ENCODE measurements at regions not wholly inside any gene's neighbourhood (a gene's known extent, or its start where the extent isn't known, plus 50 kb on each side); places are given as distances from the start of the nearest gene placed in this dataset.

- H3F3A ChIP-seq (ENCODE audit: insufficient read depth): no peaks in the 10 kb centered on the region
- no peak overlapping the region for H3K4me3 ChIP-seq (ENCODE audit: insufficient read depth, low read length, poor library complexity, severe bottlenecking)
- no peak overlapping the region for H3K4me2 ChIP-seq (ENCODE audit: low read depth, low read length, poor library complexity, severe bottlenecking)
- TF ChIP-seq EZH2phosphoT487 (conservative IDR thresholded peaks at IDR 0.05; ENCODE audit: low read length) (no peak), CTCF (IDR thresholded peaks at IDR 0.05; ENCODE audit: insufficient read depth, low read length, poor library complexity, severe bottlenecking) (no peak)
- no peaks in the 10 kb centered on the region for H3K36me3 ChIP-seq (ENCODE audit: low read length)
- H3K27me3 ChIP-seq (ENCODE audit: low read length): no peaks in the 10 kb centered on the region
- no peak overlapping the region for H2AFZ ChIP-seq (ENCODE audit: low read depth, low read length, severe bottlenecking)
- no peak overlapping the region for H3K27ac ChIP-seq (ENCODE audit: low read depth, low read length)
- H3K79me2 ChIP-seq (ENCODE audit: insufficient read depth, low read length): no peaks in the 10 kb centered on the region
- H4K20me1 ChIP-seq (ENCODE audit: low read depth, low read length): no peaks in the 10 kb centered on the region
- H3K9me3 ChIP-seq (ENCODE audit: insufficient read depth, low read length): no peaks in the 10 kb centered on the region
- no peaks in the 10 kb centered on the region for H3K9me2 ChIP-seq (replicated peaks; ENCODE audit: insufficient read depth, low read length)
- H3K9ac ChIP-seq (ENCODE audit: low read length): no peak overlapping the region
Observed at GRCh38 chr1:185375583-185375982, 58.5 kb upstream of the IVNS1ABP start.

GRCh38 chr1:185373813-185374529 lies 56.9 kb upstream of the IVNS1ABP start:
- Histone ChIP-seq H3K4me3 (ENCODE audit: insufficient read depth, low read length, poor library complexity, severe bottlenecking) (no peak overlapping the region), H3K9me3 (ENCODE audit: insufficient read depth, low read length) (no peaks in the 10 kb centered on the region), H3K79me2 (ENCODE audit: insufficient read depth, low read length) (no peaks in the 10 kb centered on the region), H3K4me2 (ENCODE audit: low read depth, low read length, poor library complexity, severe bottlenecking) (no peak overlapping the region), H3K9ac (ENCODE audit: low read length) (no peak overlapping the region), H3K9me2 (replicated peaks; ENCODE audit: insufficient read depth, low read length) (no peaks in the 10 kb centered on the region), H2AFZ (ENCODE audit: low read depth, low read length, severe bottlenecking) (no peak overlapping the region), H3F3A (ENCODE audit: insufficient read depth) (no peaks in the 10 kb centered on the region), H3K27me3 (ENCODE audit: low read length) (no peaks in the 10 kb centered on the region), H3K36me3 (ENCODE audit: low read length) (no peaks in the 10 kb centered on the region), H3K27ac (ENCODE audit: low read depth, low read length) (no peak overlapping the region), H4K20me1 (ENCODE audit: low read depth, low read length) (no peaks in the 10 kb centered on the region)
- TF ChIP-seq CTCF (IDR thresholded peaks at IDR 0.05; ENCODE audit: insufficient read depth, low read length, poor library complexity, severe bottlenecking) (no peak), EZH2phosphoT487 (conservative IDR thresholded peaks at IDR 0.05; ENCODE audit: low read length) (no peak)

GRCh38 chr1:185369786-185370185 lies 52.7 kb upstream of the IVNS1ABP start:
- Histone ChIP-seq H3K4me3 (ENCODE audit: insufficient read depth, low read length, poor library complexity, severe bottlenecking) (no peak overlapping the region), H3K79me2 (ENCODE audit: insufficient read depth, low read length) (no peaks in the 10 kb centered on the region), H3F3A (ENCODE audit: insufficient read depth) (no peaks in the 10 kb centered on the region), H3K9me2 (replicated peaks; ENCODE audit: insufficient read depth, low read length) (no peaks in the 10 kb centered on the region), H3K27me3 (ENCODE audit: low read length) (no peaks in the 10 kb centered on the region), H3K27ac (ENCODE audit: low read depth, low read length) (no peak overlapping the region), H3K36me3 (ENCODE audit: low read length) (no peaks in the 10 kb centered on the region), H2AFZ (ENCODE audit: low read depth, low read length, severe bottlenecking) (no peak overlapping the region), H3K9ac (ENCODE audit: low read length) (no peak overlapping the region), H4K20me1 (ENCODE audit: low read depth, low read length) (no peaks in the 10 kb centered on the region), H3K4me2 (ENCODE audit: low read depth, low read length, poor library complexity, severe bottlenecking) (no peak overlapping the region), H3K9me3 (ENCODE audit: insufficient read depth, low read length) (no peaks in the 10 kb centered on the region)
- no peak for TF ChIP-seq EZH2phosphoT487 (conservative IDR thresholded peaks at IDR 0.05; ENCODE audit: low read length)
- no peak for TF ChIP-seq CTCF (IDR thresholded peaks at IDR 0.05; ENCODE audit: insufficient read depth, low read length, poor library complexity, severe bottlenecking)

Data from SU-DHL-6 (cell line).